Mesenchymal stem cell (in vitro differentiated cells and primary cell): ENCODE measurements at regions not wholly inside any gene's neighbourhood (a gene's known extent, or its start where the extent isn't known, plus 50 kb on each side); places are given as distances from the start of the nearest gene placed in this dataset.
"Not testable (repeated sequence)": the region's sequence is repeated elsewhere in the genome, so short reads cannot be mapped to it uniquely, and the experiment has no call there.

ENCODE experiments used
- DNase-seq: peaks from one replicate; pipeline ENCODE4 v3.0.0-alpha.2; 2013
- H2AFZ ChIP-seq: one replicate; pipeline ENCODE4 v1.6.1; 2013; ENCODE audit warnings: low read depth, mild to moderate bottlenecking, control low read depth, inconsistent platforms, low read length, moderate library complexity
- H2AK5ac ChIP-seq: 2 replicates; pipeline ENCODE4 v1.6.1; 2013; ENCODE audit warnings: low read length, moderate library complexity, mild to moderate bottlenecking, inconsistent platforms; ENCODE audit not compliant: severe bottlenecking
- H2BK120ac ChIP-seq: one replicate; pipeline ENCODE4 v1.6.1; 2013; ENCODE audit warnings: low read depth, mild to moderate bottlenecking, inconsistent platforms, low read length, moderate library complexity
- H2BK12ac ChIP-seq, 2 experiments: one replicate each; pipeline ENCODE4 v1.6.1; 2013; ENCODE audit warnings: inconsistent platforms in 2 of 2, low read length in 2 of 2, mild to moderate bottlenecking in 2 of 2, moderate library complexity in 2 of 2, control low read depth in 1 of 2
- H2BK15ac ChIP-seq: one replicate; pipeline ENCODE4 v1.6.1; 2013; ENCODE audit warnings: mild to moderate bottlenecking, low read depth, inconsistent platforms; ENCODE audit not compliant: poor library complexity, severe bottlenecking
- H2BK5ac ChIP-seq: 2 replicates; pipeline ENCODE4 v1.6.1; 2013; ENCODE audit warnings: low read depth, mild to moderate bottlenecking, low read length, control low read depth, inconsistent platforms; ENCODE audit not compliant: poor library complexity, severe bottlenecking
- H3K14ac ChIP-seq, 2 experiments: one replicate each; pipeline ENCODE4 v1.6.1; 2013; ENCODE audit warnings: inconsistent platforms in 2 of 2, low read length in 2 of 2, control low read depth in 1 of 2, mild to moderate bottlenecking in 1 of 2, moderate library complexity in 1 of 2
- H3K18ac ChIP-seq, 2 experiments: one replicate each; pipeline ENCODE4 v1.6.1; 2013; ENCODE audit warnings: inconsistent platforms in 2 of 2, low read length in 2 of 2, control low read depth in 1 of 2, low read depth in 1 of 2, mild to moderate bottlenecking in 1 of 2
- H3K23ac ChIP-seq, 2 experiments: one replicate each; pipeline ENCODE4 v1.6.1; 2013; ENCODE audit warnings: inconsistent platforms in 2 of 2, low read length in 2 of 2, mild to moderate bottlenecking in 2 of 2, moderate library complexity in 2 of 2, control low read depth in 1 of 2
- H3K27ac ChIP-seq: 2 replicates; pipeline ENCODE4 v1.5.1; 2013; ENCODE audit warnings: mild to moderate bottlenecking, moderate library complexity, low read length, control low read depth, inconsistent platforms; ENCODE audit not compliant: poor library complexity, severe bottlenecking
- H3K27me3 ChIP-seq, 2 experiments: 2 replicates each; pipeline versions ENCODE4 v1.6.1 to v1.7.0; 2013; ENCODE audit warnings: low read length in 2 of 2, mild to moderate bottlenecking in 2 of 2, moderate library complexity in 2 of 2, control low read depth in 1 of 2, inconsistent platforms in 1 of 2; ENCODE audit not compliant: control insufficient read depth in 1 of 2, insufficient read depth in 1 of 2
- H3K36me3 ChIP-seq, 2 experiments: 2 replicates each; pipeline versions ENCODE4 v1.6.1 to v1.7.0; 2013; ENCODE audit warnings: low read length in 2 of 2, control low read depth in 1 of 2, inconsistent platforms in 1 of 2, low read depth in 1 of 2, mild to moderate bottlenecking in 1 of 2; ENCODE audit not compliant: insufficient read depth in 2 of 2, control insufficient read depth in 1 of 2
- H3K4ac ChIP-seq, 2 experiments: one replicate each; pipeline ENCODE4 v1.6.1; 2013; ENCODE audit warnings: inconsistent platforms in 2 of 2, low read length in 2 of 2, mild to moderate bottlenecking in 2 of 2, moderate library complexity in 2 of 2, control low read depth in 1 of 2, low read depth in 1 of 2
- H3K4me1 ChIP-seq: 2 replicates; pipeline ENCODE4 v1.6.1; 2013; ENCODE audit warnings: low read depth, low read length, control low read depth; ENCODE audit not compliant: control insufficient read depth, insufficient read depth
- H3K4me2 ChIP-seq: 2 replicates; pipeline ENCODE4 v1.6.1; 2013; ENCODE audit warnings: low read length, mild to moderate bottlenecking, inconsistent platforms; ENCODE audit not compliant: poor library complexity, severe bottlenecking
- H3K4me3 ChIP-seq, 2 experiments: 2 replicates each; pipeline versions ENCODE4 v1.5.1 to v1.7.0; 2013; ENCODE audit warnings: low read length in 2 of 2, mild to moderate bottlenecking in 2 of 2, control low read depth in 1 of 2, low read depth in 1 of 2; ENCODE audit not compliant: insufficient read depth in 1 of 2
- H3K79me1 ChIP-seq: replicated peaks from 2 replicates; pipeline ENCODE4 v1.6.1; 2013; ENCODE audit warnings: mild to moderate bottlenecking, control low read depth, low read length, inconsistent platforms; ENCODE audit not compliant: poor library complexity, severe bottlenecking
- H3K9ac ChIP-seq: 2 replicates; pipeline ENCODE4 v1.7.0; 2013; ENCODE audit warnings: mild to moderate bottlenecking, low read length, moderate library complexity
- H3K9me3 ChIP-seq: 2 replicates; pipeline ENCODE4 v1.7.0; 2013; ENCODE audit warnings: mild to moderate bottlenecking, low read length; ENCODE audit not compliant: control insufficient read depth
- H4K8ac ChIP-seq: one replicate; pipeline ENCODE4 v1.6.1; 2013; ENCODE audit warnings: inconsistent platforms, mild to moderate bottlenecking, low read length, moderate library complexity
- H4K91ac ChIP-seq: one replicate; pipeline ENCODE4 v1.6.1; 2013; ENCODE audit warnings: mild to moderate bottlenecking, low read length, inconsistent platforms
- WGBS: methylation state at CpG from one replicate; pipeline ENCODE4 v1.1.7; 2013; ENCODE audit warnings: mixed read lengths; 5-methylcytosine and 5-hydroxymethylcytosine counted together

GRCh38 chr16:60648290-60648689 is 1387.9 kb downstream of the CDH8 start:
- Histone ChIP-seq H2AFZ (no peak overlapping the region), H3K4me1 (no peaks in the 10 kb centered on the region), H2BK120ac (no peak overlapping the region), H2BK15ac (no peak overlapping the region), H3K14ac (no peak overlapping the region), H3K4me3 (no peak overlapping the region), H3K18ac (no peak overlapping the region), H3K27me3 (no peaks in the 10 kb centered on the region), H3K79me1 (no peaks in the 10 kb centered on the region), H3K23ac (no peak overlapping the region), H2BK5ac (no peak overlapping the region), H3K9me3 (no peaks in the 10 kb centered on the region), H3K9ac (no peak overlapping the region), H3K36me3 (no peaks in the 10 kb centered on the region), H4K8ac (no peak overlapping the region), H4K91ac (no peak overlapping the region), H3K4ac (no peak overlapping the region), H2AK5ac (no peak overlapping the region), H2BK12ac (no peak overlapping the region), H3K27ac (no peak overlapping the region), H3K4me2 (no peak overlapping the region)
- DNase-seq = no peak

GRCh38 chr16:60647388-60647787 is 1388.8 kb downstream of the CDH8 start:
- not testable (repeated sequence) for H3K4me2 ChIP-seq, H2AK5ac ChIP-seq, H3K23ac ChIP-seq, H2BK5ac ChIP-seq, H3K36me3 ChIP-seq, H3K4ac ChIP-seq, H2BK120ac ChIP-seq, H2BK12ac ChIP-seq, H4K8ac ChIP-seq, H3K27ac ChIP-seq, H3K9me3 ChIP-seq, H4K91ac ChIP-seq, H3K27me3 ChIP-seq, H3K14ac ChIP-seq, H2AFZ ChIP-seq, H2BK15ac ChIP-seq, DNase-seq, H3K9ac ChIP-seq, H3K18ac ChIP-seq, H3K4me1 ChIP-seq, H3K4me3 ChIP-seq, H3K79me1 ChIP-seq
- 96% methylated on average over 9 of the region's 19 CpGs for WGBS

DNA sequence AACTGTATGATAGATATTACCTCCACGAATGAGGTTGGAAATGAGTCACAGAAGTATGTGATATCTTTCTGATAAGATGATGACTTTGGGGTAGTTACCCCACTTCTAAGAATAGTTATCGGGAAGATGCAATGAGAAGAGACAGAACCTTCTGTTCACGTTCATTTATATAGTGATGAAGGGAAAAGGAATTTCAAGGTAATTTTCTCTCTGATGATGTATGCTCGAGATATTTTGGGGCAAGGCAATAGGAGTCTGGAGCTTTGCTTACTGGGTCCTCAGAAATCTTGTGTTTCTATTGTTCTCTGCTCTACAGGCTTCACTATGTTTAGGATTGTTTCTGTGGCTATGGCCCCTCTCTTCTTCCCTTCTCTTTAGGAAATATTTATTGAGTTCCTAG is 1389.6 kb downstream of the CDH8 start:
- Histone ChIP-seq H2BK120ac (no peak overlapping the region), H2AK5ac (no peak overlapping the region), H4K8ac (no peak overlapping the region), H2BK12ac (no peak overlapping the region), H3K36me3 (no peaks in the 10 kb centered on the region), H3K18ac (no peak overlapping the region), H3K9ac (no peak overlapping the region), H3K27me3 (no peaks in the 10 kb centered on the region), H3K27ac (no peak overlapping the region), H3K9me3 (no peaks in the 10 kb centered on the region), H3K14ac (no peak overlapping the region), H3K4me3 (no peak overlapping the region), H3K23ac (no peak overlapping the region), H4K91ac (no peak overlapping the region), H3K4ac (no peak overlapping the region), H3K79me1 (no peaks in the 10 kb centered on the region), H3K4me2 (no peak overlapping the region), H2BK15ac (no peak overlapping the region), H3K4me1 (no peaks in the 10 kb centered on the region), H2BK5ac (no peak overlapping the region), H2AFZ (no peak overlapping the region)
- WGBS = 76% methylated on average over 4 of the region's 4 CpGs
- DNase-seq = no peak

DNA sequence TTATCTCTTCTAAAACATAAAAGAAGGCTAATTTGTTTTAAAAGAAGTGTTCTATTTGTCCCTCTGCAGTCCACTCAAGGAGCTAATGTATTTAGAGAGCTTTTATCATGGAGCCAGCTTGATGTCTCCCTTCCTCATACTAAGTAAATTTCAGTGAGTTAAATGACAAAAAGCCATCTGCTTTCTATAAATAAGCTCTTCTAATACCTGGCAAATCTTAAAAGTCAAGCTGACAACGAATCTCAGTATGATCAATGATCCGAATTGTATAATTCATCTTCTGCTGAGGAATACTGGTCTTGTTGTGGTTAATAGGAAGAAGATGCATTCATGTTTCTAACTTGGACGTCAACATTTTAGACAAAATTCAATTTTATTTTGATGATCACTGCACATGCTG is 1390.7 kb downstream of the CDH8 start:
- Histone ChIP-seq H3K18ac (no peak overlapping the region), H4K8ac (no peak overlapping the region), H3K4me2 (no peak overlapping the region), H3K79me1 (no peaks in the 10 kb centered on the region), H2BK120ac (no peak overlapping the region), H3K27me3 (no peaks in the 10 kb centered on the region), H2BK12ac (no peak overlapping the region), H2AK5ac (no peak overlapping the region), H2BK5ac (no peak overlapping the region), H3K9me3 (no peaks in the 10 kb centered on the region), H3K23ac (no peak overlapping the region), H3K9ac (no peak overlapping the region), H2BK15ac (no peak overlapping the region), H2AFZ (no peak overlapping the region), H3K4ac (no peak overlapping the region), H4K91ac (no peak overlapping the region), H3K14ac (no peak overlapping the region), H3K27ac (no peak overlapping the region), H3K36me3 (no peaks in the 10 kb centered on the region), H3K4me3 (no peak overlapping the region), H3K4me1 (no peaks in the 10 kb centered on the region)
- 75% methylated on average over 3 of the region's 3 CpGs for WGBS
- no peak for DNase-seq
